HG03565 (cell line): ENCODE measurements at regions not wholly inside any gene's neighbourhood (a gene's known extent, or its start where the extent isn't known, plus 50 kb on each side); places are given as distances from the start of the nearest gene placed in this dataset.
A peak's percentile ranks its signal among the peaks of the same experiment; 100 is the strongest.

Experiments used
- ATAC-seq: cut with Tn5 transposase; IDR thresholded peaks from one replicate; pipeline ENCODE4 v1.9.1; 2021; ENCODE audit warnings: mild to moderate bottlenecking, moderate library complexity; ENCODE audit not compliant: unreplicated experiment

GRCh38 chr7:25893436-25893835 is 258.6 kb upstream of the NFE2L3 start:
- ATAC-seq, result no peak

GRCh38 chr7:25894002-25894901 is 257.7 kb upstream of the NFE2L3 start:
- peak; percentile 54 for ATAC-seq

GRCh38 chr7:25894902-25895791 is 256.9 kb upstream of the NFE2L3 start:
- ATAC-seq, result peak; percentile 43

- no peak for ATAC-seq
Observed at GRCh38 chr7:25895792-25896171, 256.2 kb upstream of the NFE2L3 start.

- ATAC-seq, result no peak
Observed at GRCh38 chr7:25897261-25897782, 254.7 kb upstream of the NFE2L3 start.

GRCh38 chr7:25900245-25900644 is 251.8 kb upstream of the NFE2L3 start:
- ATAC-seq, result no peak

- ATAC-seq, result no peak
Observed at GRCh38 chr7:25900877-25901276, 251.1 kb upstream of the NFE2L3 start.

GRCh38 chr7:25901658-25902057 is 250.3 kb upstream of the NFE2L3 start:
- no peak for ATAC-seq

GRCh38 chr7:25906003-25906402 is 246.0 kb upstream of the NFE2L3 start:
- ATAC-seq, result no peak

- no peak for ATAC-seq
Observed at GRCh38 chr7:25906760-25907159, 245.2 kb upstream of the NFE2L3 start.

GRCh38 chr7:25907214-25907613 is 244.8 kb upstream of the NFE2L3 start:
- no peak for ATAC-seq

- ATAC-seq, result no peak
Observed at GRCh38 chr7:25907731-25908130, 244.3 kb upstream of the NFE2L3 start.

GRCh38 chr7:25908154-25908949 is 243.6 kb upstream of the NFE2L3 start:
- ATAC-seq, result no peak

GRCh38 chr7:25911738-25912607 is 240.0 kb upstream of the NFE2L3 start:
- ATAC-seq, result no peak

- no peak for ATAC-seq
Observed at GRCh38 chr7:25913598-25914224, 238.3 kb upstream of the NFE2L3 start.

- no peak for ATAC-seq
Observed at GRCh38 chr7:25918731-25919130, 233.3 kb upstream of the NFE2L3 start.

- no peak for ATAC-seq
Observed at GRCh38 chr7:25922296-25922695, 229.7 kb upstream of the NFE2L3 start.

GRCh38 chr7:25923741-25924460 is 228.1 kb upstream of the NFE2L3 start:
- ATAC-seq, result no peak

- ATAC-seq, result no peak
Observed at GRCh38 chr7:25926009-25926408, 226.0 kb upstream of the NFE2L3 start.
